ENCODE measurements at regions not wholly inside any gene's neighbourhood (a gene's known extent, or its start where the extent isn't known, plus 50 kb on each side); places are given as distances from the start of the nearest gene placed in this dataset.
"Not testable (repeated sequence)": the region's sequence is repeated elsewhere in the genome, so short reads cannot be mapped to it uniquely, and the experiment has no call there.

DNA sequence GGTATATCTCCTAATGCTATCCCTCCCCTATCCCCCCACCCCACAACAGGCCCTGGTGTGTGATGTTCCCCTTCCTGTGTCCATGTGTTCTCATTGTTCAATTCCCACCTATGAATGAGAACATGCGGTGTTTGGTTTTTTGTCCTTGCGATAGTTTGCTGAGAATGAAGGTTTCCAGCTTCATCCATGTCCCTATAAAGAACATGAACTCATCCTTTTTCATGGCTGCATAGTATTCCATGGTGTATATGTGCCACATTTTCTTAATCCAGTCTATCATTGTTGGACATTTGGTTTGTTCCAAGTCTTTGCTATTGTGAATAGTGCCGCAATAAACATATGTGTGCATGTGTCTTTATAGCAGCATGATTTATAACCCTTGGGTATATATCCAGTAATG, 77.7 kb upstream of the CXCL13 start:
- TF ChIP-seq, protein P1, sequence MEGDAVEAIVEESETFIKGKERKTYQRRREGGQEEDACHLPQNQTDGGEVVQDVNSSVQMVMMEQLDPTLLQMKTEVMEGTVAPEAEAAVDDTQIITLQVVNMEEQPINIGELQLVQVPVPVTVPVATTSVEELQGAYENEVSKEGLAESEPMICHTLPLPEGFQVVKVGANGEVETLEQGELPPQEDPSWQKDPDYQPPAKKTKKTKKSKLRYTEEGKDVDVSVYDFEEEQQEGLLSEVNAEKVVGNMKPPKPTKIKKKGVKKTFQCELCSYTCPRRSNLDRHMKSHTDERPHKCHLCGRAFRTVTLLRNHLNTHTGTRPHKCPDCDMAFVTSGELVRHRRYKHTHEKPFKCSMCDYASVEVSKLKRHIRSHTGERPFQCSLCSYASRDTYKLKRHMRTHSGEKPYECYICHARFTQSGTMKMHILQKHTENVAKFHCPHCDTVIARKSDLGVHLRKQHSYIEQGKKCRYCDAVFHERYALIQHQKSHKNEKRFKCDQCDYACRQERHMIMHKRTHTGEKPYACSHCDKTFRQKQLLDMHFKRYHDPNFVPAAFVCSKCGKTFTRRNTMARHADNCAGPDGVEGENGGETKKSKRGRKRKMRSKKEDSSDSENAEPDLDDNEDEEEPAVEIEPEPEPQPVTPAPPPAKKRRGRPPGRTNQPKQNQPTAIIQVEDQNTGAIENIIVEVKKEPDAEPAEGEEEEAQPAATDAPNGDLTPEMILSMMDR (IDR thresholded peaks at IDR 0.05): not testable (repeated sequence)
- not testable (repeated sequence) for TF ChIP-seq POLR2A (IDR thresholded peaks at IDR 0.05)

Measured in thyroid gland (tissue), 4 donors.